H1 (cell line): ENCODE measurements at regions not wholly inside any gene's neighbourhood (a gene's known extent, or its start where the extent isn't known, plus 50 kb on each side); places are given as distances from the start of the nearest gene placed in this dataset.

Experiments used
- CTCF ChIA-PET: fragments of 300-600 bp; sonication (Branson Sonifier 250); formaldehyde crosslinking; loops from one replicate; lab custom pipeline; 2021; ENCODE audit not compliant: partially characterized antibody; lab: Charles Lee
- POLR2A ChIA-PET: fragments of 300-600 bp; sonication (Branson Sonifier 250); formaldehyde crosslinking; loops from one replicate; lab custom pipeline; 2021; ENCODE audit warnings: inconsistent platforms; ENCODE audit not compliant: partially characterized antibody; lab: Charles Lee
- DNase-seq, 2 experiments: peaks; one replicate each; pipeline versions ENCODE4 v3.0.0 to v3.0.0-alpha.2; 2010 to 2022; ENCODE audit warnings: low spot score in 2 of 2, low read depth in 1 of 2, mixed read lengths in 1 of 2
- FAIRE-seq: peaks from 2 replicates; lab custom pipeline; 2011; peaks lifted over from hg19 to GRCh38; lab: Jason Lieb, UNC
- H2AFZ ChIP-seq: 2 replicates; pipeline ENCODE4 v1.8.1; 2012; ENCODE audit warnings: low read length, inconsistent platforms
- H2AK5ac ChIP-seq: 2 replicates; pipeline ENCODE4 v1.6.1; 2013; ENCODE audit warnings: low read depth, low read length
- H2BK120ac ChIP-seq: replicated peaks from 2 replicates; pipeline ENCODE3; 2013; ENCODE audit warnings: low read depth, low read length, inconsistent platforms
- H2BK12ac ChIP-seq: 2 replicates; pipeline ENCODE4 v1.6.1; 2013; ENCODE audit warnings: low read depth, low read length
- H2BK15ac ChIP-seq: 2 replicates; pipeline ENCODE4 v1.6.1; 2013; ENCODE audit warnings: low read length
- H2BK20ac ChIP-seq: 2 replicates; pipeline ENCODE4 v1.6.1; 2013; ENCODE audit warnings: low read length
- H2BK5ac ChIP-seq: 2 replicates; pipeline ENCODE4 v1.6.1; 2013; ENCODE audit warnings: low read depth, low read length
- H3K14ac ChIP-seq: 2 replicates; pipeline ENCODE4 v1.6.1; 2013; ENCODE audit warnings: inconsistent platforms; ENCODE audit not compliant: insufficient read length
- H3K18ac ChIP-seq: 2 replicates; pipeline ENCODE4 v1.6.1; 2013; ENCODE audit warnings: low read length; ENCODE audit errors: extremely low read depth
- H3K23ac ChIP-seq: 2 replicates; pipeline ENCODE4 v1.6.1; 2013; ENCODE audit warnings: inconsistent platforms; ENCODE audit not compliant: insufficient read length
- H3K23me2 ChIP-seq: 2 replicates; pipeline ENCODE4 v1.6.1; 2013; ENCODE audit warnings: low read depth, low read length
- H3K27ac ChIP-seq: 2 replicates; pipeline ENCODE4 v1.6.1; 2011; ENCODE audit warnings: low read depth, low read length, inconsistent platforms
- H3K27me3 ChIP-seq, 4 experiments: replicated peaks in 1 of 4; 1 replicate in 1 of 4; 2 replicates in 3 of 4; pipeline versions ENCODE4 v1.6.1 to v1.8.1; 2011 to 2013; ENCODE audit warnings: low read length in 3 of 4, mild to moderate bottlenecking in 3 of 4, inconsistent platforms in 2 of 4, mixed read lengths in 2 of 4, moderate library complexity in 1 of 4; ENCODE audit not compliant: control insufficient read depth in 3 of 4, insufficient read depth in 3 of 4; ENCODE audit errors: extremely low read depth in 1 of 4
- H3K36me3 ChIP-seq, 4 experiments: 2 replicates each; pipeline versions ENCODE4 v1.6.1 to v1.8.1; 2011 to 2013; ENCODE audit warnings: mild to moderate bottlenecking in 4 of 4, low read length in 3 of 4, moderate library complexity in 2 of 4, control low read depth in 1 of 4, inconsistent platforms in 1 of 4; ENCODE audit not compliant: insufficient read depth in 4 of 4, control insufficient read depth in 2 of 4
- H3K4ac ChIP-seq: replicated peaks from 2 replicates; pipeline ENCODE3; 2013; ENCODE audit warnings: low read length, low read depth, mixed read lengths, inconsistent platforms; ENCODE audit not compliant: insufficient read length
- H3K4me1 ChIP-seq, 4 experiments: replicated peaks in 1 of 4; 1 replicate in 1 of 4; 2 replicates in 3 of 4; pipeline versions ENCODE4 v1.6.1 to v1.8.1; 2011 to 2013; ENCODE audit warnings: low read length in 3 of 4, inconsistent platforms in 2 of 4, mixed read lengths in 1 of 4; ENCODE audit not compliant: insufficient read depth in 4 of 4, control insufficient read depth in 3 of 4
- H3K4me2 ChIP-seq, 2 experiments: 2 replicates each; pipeline versions ENCODE4 v1.6.1 to v1.8.1; 2011 to 2013; ENCODE audit warnings: low read depth in 2 of 2, low read length in 2 of 2, control low read depth in 1 of 2, inconsistent platforms in 1 of 2, mild to moderate bottlenecking in 1 of 2; ENCODE audit not compliant: insufficient read depth in 1 of 2
- H3K4me3 ChIP-seq, 4 experiments: fragments of 200-600, 300-600 bp in 1 of 4; sonication (generic), shearing (Covaris generic), sonication (Bioruptor Twin) in 1 of 4; 2 replicates each; pipeline versions ENCODE4 v1.5.1 to v1.8.1; 2011 to 2016; ENCODE audit warnings: low read length in 4 of 4, low read depth in 3 of 4, control low read depth in 2 of 4, inconsistent platforms in 2 of 4, mild to moderate bottlenecking in 2 of 4, mixed read lengths in 1 of 4, moderate library complexity in 1 of 4; ENCODE audit not compliant: insufficient read depth in 2 of 4; ENCODE audit errors: extremely low read depth in 1 of 4
- H3K56ac ChIP-seq: replicated peaks from 2 replicates; pipeline ENCODE3; 2013; ENCODE audit warnings: low read depth, mild to moderate bottlenecking, mixed read lengths, low read length, inconsistent platforms; ENCODE audit not compliant: insufficient read length
- H3K79me1 ChIP-seq: 2 replicates; pipeline ENCODE4 v1.6.1; 2013; ENCODE audit warnings: low read depth, low read length, control low read depth
- H3K79me2 ChIP-seq, 2 experiments: 2 replicates each; pipeline versions ENCODE4 v1.6.1 to v1.8.1; 2012 to 2013; ENCODE audit warnings: low read length in 2 of 2, mild to moderate bottlenecking in 2 of 2, inconsistent platforms in 1 of 2; ENCODE audit not compliant: insufficient read depth in 2 of 2, control insufficient read depth in 1 of 2
- H3K9ac ChIP-seq, 4 experiments: replicated peaks in 1 of 4; 1 replicate in 1 of 4; 2 replicates in 3 of 4; pipeline versions ENCODE4 v1.6.1 to v1.8.1; 2011 to 2013; ENCODE audit warnings: low read depth in 3 of 4, low read length in 3 of 4, control low read depth in 2 of 4, mild to moderate bottlenecking in 2 of 4, moderate library complexity in 2 of 4, inconsistent platforms in 1 of 4; ENCODE audit errors: extremely low read depth in 1 of 4
- H3K9me3 ChIP-seq, 2 experiments: 2 replicates each; pipeline versions ENCODE4 v1.6.1 to v1.8.1; 2012 to 2013; ENCODE audit warnings: mild to moderate bottlenecking in 2 of 2, moderate library complexity in 2 of 2, control low read depth in 1 of 2, inconsistent platforms in 1 of 2, low read depth in 1 of 2, low read length in 1 of 2, mixed read lengths in 1 of 2; ENCODE audit not compliant: insufficient read depth in 2 of 2
- H4K20me1 ChIP-seq, 2 experiments: replicated peaks in 1 of 2; 2 replicates each; pipeline versions ENCODE3 to v1.8.1; 2011 to 2013; ENCODE audit warnings: inconsistent platforms in 2 of 2, low read length in 2 of 2, mild to moderate bottlenecking in 1 of 2; ENCODE audit not compliant: insufficient read depth in 2 of 2, control insufficient read depth in 1 of 2
- H4K5ac ChIP-seq: 2 replicates; pipeline ENCODE4 v1.6.1; 2013; ENCODE audit warnings: low read length, low read depth, mixed read lengths, inconsistent platforms; ENCODE audit not compliant: insufficient read length
- H4K8ac ChIP-seq: 2 replicates; pipeline ENCODE4 v1.8.0; 2013; ENCODE audit warnings: mild to moderate bottlenecking, moderate library complexity, low read length, inconsistent platforms; ENCODE audit not compliant: insufficient read depth; ENCODE audit errors: extremely low read depth
- H4K91ac ChIP-seq: replicated peaks from 2 replicates; pipeline ENCODE3; 2013; ENCODE audit warnings: low read length, mixed read lengths, inconsistent platforms; ENCODE audit not compliant: insufficient read length
- BACH1 ChIP-seq: IDR thresholded peaks from 2 replicates; pipeline ENCODE4 v1.6.1; 2012; ENCODE audit warnings: low read length, improper control_type of control experiment
- CTBP2 ChIP-seq: IDR thresholded peaks from 2 replicates; pipeline ENCODE4 v1.7.0; 2011; ENCODE audit warnings: borderline replicate concordance, mild to moderate bottlenecking, moderate library complexity, mixed read lengths, low read length; ENCODE audit not compliant: insufficient read depth, insufficient read length
- FOSL1 ChIP-seq: IDR thresholded peaks from 2 replicates; pipeline ENCODE4 v1.6.1; 2011; ENCODE audit warnings: mild to moderate bottlenecking, low read depth, low read length, moderate library complexity; ENCODE audit not compliant: insufficient read depth
- GTF2F1 ChIP-seq: IDR thresholded peaks from 2 replicates; pipeline ENCODE4 v1.6.1; 2012; ENCODE audit warnings: low read depth, low read length, improper control_type of control experiment, borderline replicate concordance
- KDM1A ChIP-seq: fragments of 200-600, 300-600 bp; sonication (generic); IDR thresholded peaks from 2 replicates; pipeline ENCODE4 v1.7.1; 2016; ENCODE audit warnings: mild to moderate bottlenecking, low read length, borderline replicate concordance
- MAFK ChIP-seq: IDR thresholded peaks from 2 replicates; pipeline ENCODE4 v1.6.1; 2012; ENCODE audit warnings: low read depth, mild to moderate bottlenecking, improper control_type of control experiment, low read length
- NANOG ChIP-seq: IDR thresholded peaks from 2 replicates; pipeline ENCODE4 v1.6.1; 2011; ENCODE audit warnings: low read length, low read depth, mild to moderate bottlenecking, inconsistent platforms; ENCODE audit not compliant: insufficient read depth, poor library complexity, severe bottlenecking
- SUZ12 ChIP-seq: fragments of 200-600 bp; sonication (generic); IDR thresholded peaks from 2 replicates; pipeline ENCODE4 v1.6.1; 2012; ENCODE audit warnings: mild to moderate bottlenecking, inconsistent platforms, low read length, moderate library complexity, mixed read lengths
- TBP ChIP-seq: IDR thresholded peaks from 2 replicates; pipeline ENCODE4 v1.6.1; 2011; ENCODE audit warnings: low read depth, low read length, improper control_type of control experiment
- YY1 ChIP-seq: IDR thresholded peaks from 2 replicates; pipeline ENCODE4 v1.6.1; 2011; ENCODE audit warnings: low read depth, mild to moderate bottlenecking, low read length
- ZNF274 ChIP-seq: IDR thresholded peaks from 2 replicates; pipeline ENCODE4 v1.7.0; 2012; ENCODE audit warnings: low read length, borderline replicate concordance; ENCODE audit errors: extremely low read depth
- WGBS, 2 experiments: shearing (Covaris generic) in 1 of 2; methylation state at CpG; one replicate each; pipeline versions ENCODE4 v1.1.6 to v1.1.7; 2013 to 2015; ENCODE audit warnings: low lambda C conversion rate in 2 of 2, mixed read lengths in 2 of 2, inconsistent platforms in 1 of 2, low coverage in 1 of 2, missing lambda C conversion rate in 1 of 2; ENCODE audit not compliant: insufficient replicate concordance in 2 of 2, insufficient coverage in 1 of 2, insufficient read length in 1 of 2; ENCODE audit errors: extremely low coverage in 1 of 2, missing lambda C conversion rate in 1 of 2; 5-methylcytosine and 5-hydroxymethylcytosine counted together
- TF ChIP-seq, protein P1 (sequence below): IDR thresholded peaks from 2 replicates; pipeline ENCODE4 v1.6.1; 2012; ENCODE audit warnings: inconsistent platforms
- TF ChIP-seq, protein P2 (sequence below): IDR thresholded peaks from 2 replicates; pipeline ENCODE4 v1.6.1; 2012; ENCODE audit warnings: inconsistent platforms

- Histone ChIP-seq H3K4me2 (no peak overlapping the region), H3K79me1 (peaks cover 3% of the 10 kb centered on the region; the same call in 1 of the 2 replicates), H4K91ac (no peak overlapping the region), H3K27ac (no peak overlapping the region), H2BK120ac (no peak overlapping the region), H3K4me1 (peaks cover 0 to 3% (median 2%) of the 10 kb centered on the region in 4 experiments; a peak in 5 of 7 replicates), H2BK12ac (no peak overlapping the region), H4K8ac (no peak overlapping the region), H3K18ac (no peak overlapping the region), H3K23ac (no peak overlapping the region), H2BK20ac (no peak overlapping the region), H4K20me1 (peaks cover 5 to 23% of the 10 kb centered on the region in 2 experiments), H3K4me3 (no peak overlapping the region), H3K4ac (no peak overlapping the region), H3K36me3 (no peaks in the 10 kb centered on the region; a peak in 1 of 8 replicates), H3K14ac (no peak overlapping the region), H2AFZ (no peak overlapping the region), H3K56ac (no peak overlapping the region), H2AK5ac (no peak overlapping the region; the same call in 1 of the 2 replicates), H3K79me2 (peaks cover 25 to 96% of the 10 kb centered on the region in 2 experiments), H3K9ac (no peak overlapping the region), H3K9me3 (no peaks in the 10 kb centered on the region), H2BK5ac (no peak overlapping the region), H2BK15ac (no peak overlapping the region), H4K5ac (no peak overlapping the region), H3K27me3 (no peaks in the 10 kb centered on the region), H3K23me2 (peaks cover 3% of the 10 kb centered on the region; the same call in 1 of the 2 replicates)
- TF ChIP-seq YY1 (no peak), NANOG (no peak), TBP (no peak), KDM1A (no peak), SUZ12 (no peak), FOSL1 (no peak), GTF2F1 (no peak), MAFK (no peak), CTBP2 (no peak), BACH1 (no peak), ZNF274 (no peak)
- TF ChIP-seq, protein P1, sequence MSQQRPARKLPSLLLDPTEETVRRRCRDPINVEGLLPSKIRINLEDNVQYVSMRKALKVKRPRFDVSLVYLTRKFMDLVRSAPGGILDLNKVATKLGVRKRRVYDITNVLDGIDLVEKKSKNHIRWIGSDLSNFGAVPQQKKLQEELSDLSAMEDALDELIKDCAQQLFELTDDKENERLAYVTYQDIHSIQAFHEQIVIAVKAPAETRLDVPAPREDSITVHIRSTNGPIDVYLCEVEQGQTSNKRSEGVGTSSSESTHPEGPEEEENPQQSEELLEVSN, result no peak
- TF ChIP-seq, protein P2, sequence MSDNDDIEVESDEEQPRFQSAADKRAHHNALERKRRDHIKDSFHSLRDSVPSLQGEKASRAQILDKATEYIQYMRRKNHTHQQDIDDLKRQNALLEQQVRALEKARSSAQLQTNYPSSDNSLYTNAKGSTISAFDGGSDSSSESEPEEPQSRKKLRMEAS, result no peak
- no peak for DNase-seq
- 75% methylated on average over 3 of the region's 3 CpGs; no CpG with 5 or more reads in 1 of the 2 experiments for WGBS, 2 experiments
- CTCF ChIA-PET, result interaction anchor here (0.9 to 3.8 kb wide), 8 partner anchors 10 to 142 kb away, joined by 3 to 21 read pairs (median 6); no protein-coding TSS in a partner anchor
- FAIRE-seq, result no peak
- POLR2A ChIA-PET, result interaction anchor here (0.7 to 11.0 kb wide), 4 partner anchors 9 to 24 kb away, joined by 3 to 71 read pairs (median 14); no protein-coding TSS in a partner anchor
Measured at GRCh38 chr1:39116116-39116607, 88.3 kb upstream of the MACF1 start.
